ENCODE measurements at regions not wholly inside any gene's neighbourhood (a gene's known extent, or its start where the extent isn't known, plus 50 kb on each side); places are given as distances from the start of the nearest gene placed in this dataset.
"Not testable (repeated sequence)": the region's sequence is repeated elsewhere in the genome, so short reads cannot be mapped to it uniquely, and the experiment has no call there.

DNA sequence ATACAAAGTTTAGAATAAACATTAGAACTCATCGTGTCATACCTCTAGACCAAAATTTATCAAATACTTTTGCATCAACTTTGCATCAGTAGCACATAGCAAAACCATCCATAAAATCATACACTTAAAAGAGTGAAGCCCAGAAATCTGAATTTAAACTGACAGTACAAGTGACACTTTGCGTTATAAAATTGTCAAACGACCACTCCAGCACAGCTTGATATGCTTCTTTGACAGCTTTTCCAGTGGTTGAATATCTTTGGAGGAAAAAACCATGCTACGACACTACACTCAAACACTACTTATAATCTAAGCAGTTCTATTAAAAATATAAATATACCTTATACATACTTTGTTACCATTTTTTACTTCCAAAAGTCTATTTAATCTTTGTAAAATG is 1644.4 kb downstream of the STIM2 start:
- Histone ChIP-seq H4K20me1 (ENCODE audit: control insufficient read depth, insufficient read depth, low read depth, low read length) (no peaks in the 10 kb centered on the region), H3K4me1 (ENCODE audit: control insufficient read depth, low read length) (no peaks in the 10 kb centered on the region), H3K79me2 (ENCODE audit: control insufficient read depth, low read length) (no peaks in the 10 kb centered on the region), H3K9me3 (ENCODE audit: control insufficient read depth, insufficient read depth, low read length) (no peaks in the 10 kb centered on the region), H3F3A (ENCODE audit: control insufficient read depth, insufficient read depth) (no peaks in the 10 kb centered on the region), H3K4me2 (ENCODE audit: low read length) (no peak overlapping the region), H3K9me2 (replicated peaks; ENCODE audit: control insufficient read depth, low read length) (no peaks in the 10 kb centered on the region), H3K27ac (ENCODE audit: low read depth, low read length) (no peak overlapping the region), H3K27me3 (ENCODE audit: control insufficient read depth, low read length) (no peaks in the 10 kb centered on the region), H3K4me3 (ENCODE audit: low read length) (no peak overlapping the region), H3K36me3 (ENCODE audit: control insufficient read depth, low read length) (no peaks in the 10 kb centered on the region)
- no peak for TF ChIP-seq EZH2phosphoT487 (IDR thresholded peaks at IDR 0.05; ENCODE audit: borderline replicate concordance, low read length)
- no peak for TF ChIP-seq CTCF (IDR thresholded peaks at IDR 0.05; ENCODE audit: low read depth, low read length, poor library complexity, severe bottlenecking)

GRCh38 chr4:28508636-28509035 is 1648.0 kb downstream of the STIM2 start:
- Histone ChIP-seq H3K4me2 (ENCODE audit: low read length) (no peak overlapping the region), H3K4me1 (ENCODE audit: control insufficient read depth, low read length) (no peaks in the 10 kb centered on the region)
- TF ChIP-seq CTCF (IDR thresholded peaks at IDR 0.05; ENCODE audit: low read depth, low read length, poor library complexity, severe bottlenecking): no peak
- TF ChIP-seq EZH2phosphoT487 (IDR thresholded peaks at IDR 0.05; ENCODE audit: borderline replicate concordance, low read length): no peak

GRCh38 chr4:28514766-28515165 is 1654.1 kb downstream of the STIM2 start:
- not testable (repeated sequence) for H3K4me2 ChIP-seq (ENCODE audit: low read length); H3K4me1 ChIP-seq (ENCODE audit: control insufficient read depth, low read length); H3K36me3 ChIP-seq (ENCODE audit: control insufficient read depth, low read length); H3K79me2 ChIP-seq (ENCODE audit: control insufficient read depth, low read length); H3F3A ChIP-seq (ENCODE audit: control insufficient read depth, insufficient read depth); H3K4me3 ChIP-seq (ENCODE audit: low read length); H3K27ac ChIP-seq (ENCODE audit: low read depth, low read length); H3K9me2 ChIP-seq (replicated peaks; ENCODE audit: control insufficient read depth, low read length); H3K9me3 ChIP-seq (ENCODE audit: control insufficient read depth, insufficient read depth, low read length); H3K27me3 ChIP-seq (ENCODE audit: control insufficient read depth, low read length); H4K20me1 ChIP-seq (ENCODE audit: control insufficient read depth, insufficient read depth, low read depth, low read length)

More at GRCh38 chr4:28508636-28509035, 1648.0 kb downstream of the STIM2 start:
- Histone ChIP-seq H3K27ac (ENCODE audit: low read depth, low read length) (no peak overlapping the region), H3K9me3 (ENCODE audit: control insufficient read depth, insufficient read depth, low read length) (no peaks in the 10 kb centered on the region), H3K27me3 (ENCODE audit: control insufficient read depth, low read length) (no peaks in the 10 kb centered on the region), H3K9me2 (replicated peaks; ENCODE audit: control insufficient read depth, low read length) (no peaks in the 10 kb centered on the region), H3K4me3 (ENCODE audit: low read length) (no peak overlapping the region), H4K20me1 (ENCODE audit: control insufficient read depth, insufficient read depth, low read depth, low read length) (no peaks in the 10 kb centered on the region), H3F3A (ENCODE audit: control insufficient read depth, insufficient read depth) (no peaks in the 10 kb centered on the region), H3K79me2 (ENCODE audit: control insufficient read depth, low read length) (no peaks in the 10 kb centered on the region), H3K36me3 (ENCODE audit: control insufficient read depth, low read length) (no peaks in the 10 kb centered on the region)

- Histone ChIP-seq H3K79me2 (ENCODE audit: control insufficient read depth, low read length) (no peaks in the 10 kb centered on the region), H4K20me1 (ENCODE audit: control insufficient read depth, insufficient read depth, low read depth, low read length) (no peaks in the 10 kb centered on the region), H3F3A (ENCODE audit: control insufficient read depth, insufficient read depth) (no peaks in the 10 kb centered on the region), H3K9me3 (ENCODE audit: control insufficient read depth, insufficient read depth, low read length) (no peaks in the 10 kb centered on the region), H3K27me3 (ENCODE audit: control insufficient read depth, low read length) (no peaks in the 10 kb centered on the region), H3K9me2 (replicated peaks; ENCODE audit: control insufficient read depth, low read length) (no peaks in the 10 kb centered on the region), H3K36me3 (ENCODE audit: control insufficient read depth, low read length) (no peaks in the 10 kb centered on the region), H3K4me2 (ENCODE audit: low read length) (no peak overlapping the region), H3K4me1 (ENCODE audit: control insufficient read depth, low read length) (no peaks in the 10 kb centered on the region), H3K4me3 (ENCODE audit: low read length) (no peak overlapping the region), H3K27ac (ENCODE audit: low read depth, low read length) (no peak overlapping the region)
- TF ChIP-seq CTCF (IDR thresholded peaks at IDR 0.05; ENCODE audit: low read depth, low read length, poor library complexity, severe bottlenecking) (no peak), EZH2phosphoT487 (IDR thresholded peaks at IDR 0.05; ENCODE audit: borderline replicate concordance, low read length) (no peak)
Observed at GRCh38 chr4:28518561-28519165, 1658.0 kb downstream of the STIM2 start.

All from DOHH2 (cell line).